ENCODE measurements at regions not wholly inside any gene's neighbourhood (a gene's known extent, or its start where the extent isn't known, plus 50 kb on each side); places are given as distances from the start of the nearest gene placed in this dataset.

DNA sequence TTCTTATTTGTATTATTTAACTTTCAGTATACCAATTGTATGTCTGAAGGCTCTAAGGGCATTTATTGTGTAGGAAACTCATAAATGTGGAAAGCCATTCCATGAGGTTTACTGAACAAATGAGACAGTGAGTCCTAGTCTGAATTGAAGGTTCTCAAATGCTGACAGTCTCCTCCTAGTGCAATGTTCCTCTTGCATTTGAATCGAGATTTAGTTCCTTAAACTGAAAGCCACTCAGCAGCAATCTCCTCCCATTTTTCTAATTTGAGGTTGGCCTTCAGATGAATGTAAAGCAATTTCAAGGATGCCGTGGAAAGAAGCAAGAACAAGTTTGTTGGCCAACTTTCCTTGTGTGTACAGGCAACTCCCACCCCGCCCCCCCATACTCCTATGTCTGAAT, 493.2 kb upstream of the KLF4 start:
- TF ChIP-seq, protein P1, sequence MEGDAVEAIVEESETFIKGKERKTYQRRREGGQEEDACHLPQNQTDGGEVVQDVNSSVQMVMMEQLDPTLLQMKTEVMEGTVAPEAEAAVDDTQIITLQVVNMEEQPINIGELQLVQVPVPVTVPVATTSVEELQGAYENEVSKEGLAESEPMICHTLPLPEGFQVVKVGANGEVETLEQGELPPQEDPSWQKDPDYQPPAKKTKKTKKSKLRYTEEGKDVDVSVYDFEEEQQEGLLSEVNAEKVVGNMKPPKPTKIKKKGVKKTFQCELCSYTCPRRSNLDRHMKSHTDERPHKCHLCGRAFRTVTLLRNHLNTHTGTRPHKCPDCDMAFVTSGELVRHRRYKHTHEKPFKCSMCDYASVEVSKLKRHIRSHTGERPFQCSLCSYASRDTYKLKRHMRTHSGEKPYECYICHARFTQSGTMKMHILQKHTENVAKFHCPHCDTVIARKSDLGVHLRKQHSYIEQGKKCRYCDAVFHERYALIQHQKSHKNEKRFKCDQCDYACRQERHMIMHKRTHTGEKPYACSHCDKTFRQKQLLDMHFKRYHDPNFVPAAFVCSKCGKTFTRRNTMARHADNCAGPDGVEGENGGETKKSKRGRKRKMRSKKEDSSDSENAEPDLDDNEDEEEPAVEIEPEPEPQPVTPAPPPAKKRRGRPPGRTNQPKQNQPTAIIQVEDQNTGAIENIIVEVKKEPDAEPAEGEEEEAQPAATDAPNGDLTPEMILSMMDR (optimal IDR thresholded peaks at IDR 0.05 in 1 of 3, IDR thresholded peaks at IDR 0.05 in 1 of 3, conservative IDR thresholded peaks at IDR 0.05 in 1 of 3; ENCODE audit: extremely low read depth in 1 of 3, insufficient read depth in 2 of 3, low read length in 3 of 3), result no peak
- TF ChIP-seq EZH2 (IDR thresholded peaks at IDR 0.05; ENCODE audit: low read length), result no peak

Measured in keratinocyte (primary cell).